SK-N-MC (cell line): ENCODE measurements at regions not wholly inside any gene's neighbourhood (a gene's known extent, or its start where the extent isn't known, plus 50 kb on each side); places are given as distances from the start of the nearest gene placed in this dataset.

Experiments
- EZH2 ChIP-seq: fragments of 200-600 bp; sonication (generic); IDR thresholded peaks from one replicate; pipeline ENCODE4 v1.6.1; 2017; ENCODE audit warnings: antibody characterized with exemption
- POLR2AphosphoS5 ChIP-seq: IDR thresholded peaks from 2 replicates; pipeline ENCODE4 v1.6.1; 2012; ENCODE audit warnings: mild to moderate bottlenecking, low read depth, low read length, borderline replicate concordance

- TF ChIP-seq EZH2 (no peak), POLR2AphosphoS5 (no peak)
These were observed 117.5 kb upstream of the CDK13 start for GRCh38 chr7:39832519-39833085.
